GM12878 (cell line): ENCODE measurements at regions not wholly inside any gene's neighbourhood (a gene's known extent, or its start where the extent isn't known, plus 50 kb on each side); places are given as distances from the start of the nearest gene placed in this dataset.
"Not testable (repeated sequence)": the region's sequence is repeated elsewhere in the genome, so short reads cannot be mapped to it uniquely, and the experiment has no call there.

Experiments used
- ATAC-seq: fragments of 200-7000 bp; cut with Tn5 transposase; 3 replicates; pipeline ENCODE4 v1.9.1; 2020; ENCODE audit warnings: mild to moderate bottlenecking, moderate library complexity
- BruUV-seq: library from RNA; stranded (reverse); fragments of 400-500 nt; replicated peaks from 2 replicates; lab custom pipeline; 2021; lab: Mats Ljungman, UMichigan
- CTCF ChIA-PET: fragments of 300-600 bp; sonication (Branson Sonifier 250); formaldehyde crosslinking; extraction: SDS; loops from one replicate; lab custom pipeline; 2021; ENCODE audit warnings: inconsistent platforms; lab: Yijun Ruan, JAX
- POLR2A ChIA-PET: fragments of 350-600 bp; formaldehyde crosslinking; extraction: SDS; loops from one replicate; lab custom pipeline; 2021; ENCODE audit warnings: inconsistent platforms; lab: Charles Lee
- RAD21 ChIA-PET: fragments of 300-600 bp; sonication (Branson Sonifier 250); formaldehyde crosslinking; loops from one replicate; lab custom pipeline; 2023; ENCODE audit warnings: antibody characterized with exemption; ENCODE audit not compliant: unreplicated experiment; lab: Charles Lee
- SMC1A ChIA-PET: fragments of 300-600 bp; sonication (Branson Sonifier 250); formaldehyde crosslinking; loops from one replicate; lab custom pipeline; 2023; ENCODE audit not compliant: unreplicated experiment, uncharacterized antibody; lab: Charles Lee
- DNase-seq: peaks from one replicate; pipeline ENCODE4 v3.0.0-alpha.2; 2011; ENCODE audit warnings: low read depth, low spot score
- FAIRE-seq: peaks from 3 replicates; lab custom pipeline; 2011; peaks lifted over from hg19 to GRCh38; lab: Jason Lieb, UNC
- H2AFZ ChIP-seq: 2 replicates; pipeline ENCODE4 v1.6.0; 2011; ENCODE audit warnings: low read depth, low read length, control low read depth; ENCODE audit not compliant: control insufficient read depth
- H3K27ac ChIP-seq: 2 replicates; pipeline ENCODE4 v1.5.1; 2011; ENCODE audit warnings: control low read depth; ENCODE audit not compliant: control insufficient read depth, insufficient read depth
- H3K27me3 ChIP-seq, 2 experiments: replicated peaks in 1 of 2; 2 replicates each; pipeline versions ENCODE4 v1.6.0 to v1.6.1; 2011; ENCODE audit warnings: low read length in 1 of 2; ENCODE audit not compliant: control insufficient read depth in 2 of 2, insufficient read depth in 2 of 2
- H3K36me3 ChIP-seq, 2 experiments: 2 replicates each; pipeline ENCODE4 v1.5.1; 2011; ENCODE audit warnings: low read length in 1 of 2; ENCODE audit not compliant: control insufficient read depth in 2 of 2, insufficient read depth in 2 of 2
- H3K4me1 ChIP-seq: 2 replicates; pipeline ENCODE4 v1.6.1; 2011; ENCODE audit warnings: mild to moderate bottlenecking, low read length, moderate library complexity, mixed read lengths; ENCODE audit not compliant: control insufficient read depth, insufficient read depth
- H3K4me2 ChIP-seq: 2 replicates; pipeline ENCODE4 v1.6.0; 2011; ENCODE audit warnings: control low read depth; ENCODE audit not compliant: control insufficient read depth, insufficient read depth
- H3K4me3 ChIP-seq: fragments of 200-600 bp; sonication (generic); 2 replicates; pipeline ENCODE4 v1.5.1; 2016
- H3K79me2 ChIP-seq: 2 replicates; pipeline ENCODE4 v1.6.0; 2011; ENCODE audit warnings: low read length; ENCODE audit not compliant: control insufficient read depth, insufficient read depth
- H3K9ac ChIP-seq: 2 replicates; pipeline ENCODE4 v1.8.0; 2011; ENCODE audit warnings: low read length, control low read depth, mixed read lengths; ENCODE audit not compliant: control insufficient read depth, insufficient read depth
- H3K9me3 ChIP-seq: replicated peaks from 3 replicates; pipeline ENCODE4 v1.5.1; 2011; ENCODE audit warnings: mild to moderate bottlenecking, low read length; ENCODE audit not compliant: control insufficient read depth, insufficient read depth
- H4K20me1 ChIP-seq: 2 replicates; pipeline ENCODE4 v1.6.0; 2011; ENCODE audit not compliant: control insufficient read depth, insufficient read depth
- EGR1 ChIP-seq, 2 experiments: IDR thresholded peaks; 1 replicate in 1 of 2; 2 replicates in 1 of 2; pipeline ENCODE4 v1.6.1; 2011 to 2012; ENCODE audit warnings: low read depth in 2 of 2, low read length in 2 of 2, borderline replicate concordance in 1 of 2, mild to moderate bottlenecking in 1 of 2, moderate library complexity in 1 of 2
- ESRRA ChIP-seq: IDR thresholded peaks from 2 replicates; pipeline ENCODE4 v1.6.1; 2012; ENCODE audit warnings: mild to moderate bottlenecking, low read length, improper control_type of control experiment
- STAT1 ChIP-seq: fragments of 450-650 bp; conservative IDR thresholded peaks from 2 replicates; pipeline ENCODE4 v1.6.1; 2014; ENCODE audit warnings: antibody characterized with exemption, mild to moderate bottlenecking
- WRNIP1 ChIP-seq: IDR thresholded peaks from 2 replicates; pipeline ENCODE4 v1.6.1; 2011; ENCODE audit warnings: low read depth, low read length, improper control_type of control experiment, borderline replicate concordance
- WGBS: methylation state at CpG from one replicate; pipeline ENCODE4 v1.1.6; 2016; ENCODE audit warnings: low lambda C conversion rate; ENCODE audit not compliant: insufficient replicate concordance, insufficient coverage; ENCODE audit errors: missing lambda C conversion rate; 5-methylcytosine and 5-hydroxymethylcytosine counted together
- in situ Hi-C: fragments of 300-500 bp; cut with MboI; formaldehyde crosslinking; loops from 9 replicates; pipeline ENCODE4 v1.14.3; 2018; ENCODE audit warnings: mixed read lengths
- intact Hi-C: fragments of 100-400 bp; cut with micrococcal nuclease; formaldehyde crosslinking; loops from one replicate; pipeline ENCODE4 v1.14.2; 2022; ENCODE audit not compliant: unreplicated experiment

GRCh38 chr9:135307300-135307699 is 172.3 kb upstream of the PPP1R26 start:
- TF ChIP-seq STAT1 (no peak), EGR1 (IDR thresholded peaks at IDR 0.05; ENCODE audit: borderline replicate concordance in 1 of 2, low read depth in 2 of 2, low read length in 2 of 2) (no peak), WRNIP1 (no peak), ESRRA (no peak)
- H3K9ac ChIP-seq: no peak overlapping the region
- BruUV-seq: no TSS peak
- H3K4me1 ChIP-seq: no peaks in the 10 kb centered on the region
- H3K9me3 ChIP-seq: no peaks in the 10 kb centered on the region
- ChIA-PET POLR2A (interaction anchor here (0.6 kb wide), 1 partner anchor 50 kb away, joined by 7 read pairs; no protein-coding TSS in a partner anchor), CTCF (no interaction called here), RAD21 (no interaction called here), SMC1A (no interaction called here)
- WGBS: 49% methylated on average over 8 of the region's 8 CpGs
- FAIRE-seq (no peak), ATAC-seq (no peak), DNase-seq (no peak)
- no peak overlapping the region for H3K4me2 ChIP-seq
- no peaks in the 10 kb centered on the region; a peak in 2 of 4 replicates for H3K27me3 ChIP-seq
- in situ Hi-C loops (no loop called here), intact Hi-C loops (no loop called here)
- H3K4me3 ChIP-seq: no peak overlapping the region
- H3K36me3 ChIP-seq: no peaks in the 10 kb centered on the region
- H3K27ac ChIP-seq: no peak overlapping the region
- no peaks in the 10 kb centered on the region for H4K20me1 ChIP-seq
- H3K79me2 ChIP-seq: no peaks in the 10 kb centered on the region
- no peak overlapping the region for H2AFZ ChIP-seq

- H3K9me3 ChIP-seq, in situ Hi-C loops, H3K4me1 ChIP-seq, FAIRE-seq, ATAC-seq, POLR2A ChIA-PET, RAD21 ChIA-PET, H3K79me2 ChIP-seq, BruUV-seq, H3K27ac ChIP-seq, intact Hi-C loops, H2AFZ ChIP-seq, DNase-seq, H3K4me3 ChIP-seq, SMC1A ChIA-PET, H3K4me2 ChIP-seq, H4K20me1 ChIP-seq, CTCF ChIA-PET, H3K36me3 ChIP-seq, H3K27me3 ChIP-seq, H3K9ac ChIP-seq: not testable (repeated sequence)
- WGBS: 29% methylated on average over 10 of the region's 10 CpGs
These were observed 171.7 kb upstream of the PPP1R26 start for GRCh38 chr9:135307919-135308318.
